ENCODE measurements at regions not wholly inside any gene's neighbourhood (a gene's known extent, or its start where the extent isn't known, plus 50 kb on each side); places are given as distances from the start of the nearest gene placed in this dataset.

- H3K27ac Mint-ChIP-seq = no peak overlapping the region
- H3K9me3 Mint-ChIP-seq (ENCODE audit: low read depth) = peaks cover 2% of the 10 kb centered on the region
- no peaks in the 10 kb centered on the region for H3K36me3 Mint-ChIP-seq (ENCODE audit: insufficient read depth)
- no peak for DNase-seq (ENCODE audit: low spot score, unreplicated experiment)
- no peak overlapping the region for H3K4me3 Mint-ChIP-seq (ENCODE audit: low read depth)
- TF ChIP-seq CTCF (IDR thresholded peaks at IDR 0.05; ENCODE audit: unreplicated experiment) = no peak
- peaks cover 9% of the 10 kb centered on the region for H3K27me3 Mint-ChIP-seq
- H3K4me1 Mint-ChIP-seq (ENCODE audit: low read depth) = peaks cover 12% of the 10 kb centered on the region
These were observed 94.8 kb upstream of the CNKSR3 start for GRCh38 chr6:154605178-154605881.

- DNase-seq (ENCODE audit: low spot score, unreplicated experiment) = no peak
- TF ChIP-seq CTCF (IDR thresholded peaks at IDR 0.05; ENCODE audit: unreplicated experiment) = no peak
- H3K4me3 Mint-ChIP-seq (ENCODE audit: low read depth) = no peak overlapping the region
- no peaks in the 10 kb centered on the region for H3K36me3 Mint-ChIP-seq (ENCODE audit: insufficient read depth)
- H3K9me3 Mint-ChIP-seq (ENCODE audit: low read depth) = peaks cover 2% of the 10 kb centered on the region
- H3K27ac Mint-ChIP-seq = no peak overlapping the region
- H3K4me1 Mint-ChIP-seq (ENCODE audit: low read depth) = peaks cover 12% of the 10 kb centered on the region
- peaks cover 9% of the 10 kb centered on the region for H3K27me3 Mint-ChIP-seq
These were observed 95.4 kb upstream of the CNKSR3 start for GRCh38 chr6:154605882-154606370.

GRCh38 chr6:154606457-154606856 lies 96.0 kb upstream of the CNKSR3 start:
- Mint-ChIP-seq H3K36me3 (ENCODE audit: insufficient read depth) (no peaks in the 10 kb centered on the region), H3K9me3 (ENCODE audit: low read depth) (peaks cover 2% of the 10 kb centered on the region), H3K4me1 (ENCODE audit: low read depth) (peaks cover 12% of the 10 kb centered on the region), H3K27ac (no peak overlapping the region), H3K27me3 (peaks cover 9% of the 10 kb centered on the region), H3K4me3 (ENCODE audit: low read depth) (no peak overlapping the region)
- DNase-seq (ENCODE audit: low spot score, unreplicated experiment) = no peak
- no peak for TF ChIP-seq CTCF (IDR thresholded peaks at IDR 0.05; ENCODE audit: unreplicated experiment)

- H3K27me3 Mint-ChIP-seq = peaks cover 9% of the 10 kb centered on the region
- no peak overlapping the region for H3K4me3 Mint-ChIP-seq (ENCODE audit: low read depth)
- peaks cover 10% of the 10 kb centered on the region for H3K4me1 Mint-ChIP-seq (ENCODE audit: low read depth)
- H3K9me3 Mint-ChIP-seq (ENCODE audit: low read depth) = peaks cover 2% of the 10 kb centered on the region
- DNase-seq (ENCODE audit: low spot score, unreplicated experiment) = no peak
- H3K27ac Mint-ChIP-seq = no peak overlapping the region
- H3K36me3 Mint-ChIP-seq (ENCODE audit: insufficient read depth) = no peaks in the 10 kb centered on the region
- TF ChIP-seq CTCF (IDR thresholded peaks at IDR 0.05; ENCODE audit: unreplicated experiment) = no peak
These were observed 96.4 kb upstream of the CNKSR3 start for GRCh38 chr6:154606860-154607259.

- H3K36me3 Mint-ChIP-seq (ENCODE audit: insufficient read depth) = no peaks in the 10 kb centered on the region
- H3K27ac Mint-ChIP-seq = no peak overlapping the region
- TF ChIP-seq CTCF (IDR thresholded peaks at IDR 0.05; ENCODE audit: unreplicated experiment) = no peak
- no peak for DNase-seq (ENCODE audit: low spot score, unreplicated experiment)
- H3K9me3 Mint-ChIP-seq (ENCODE audit: low read depth) = peaks cover 2% of the 10 kb centered on the region
- peaks cover 9% of the 10 kb centered on the region for H3K27me3 Mint-ChIP-seq
- no peaks in the 10 kb centered on the region for H3K4me1 Mint-ChIP-seq (ENCODE audit: low read depth)
- no peak overlapping the region for H3K4me3 Mint-ChIP-seq (ENCODE audit: low read depth)
These were observed 100.8 kb upstream of the CNKSR3 start for GRCh38 chr6:154611241-154611640.

Data from progenitor cell of endocrine pancreas (in vitro differentiated cells).